Pancreas (tissue), 10 donors: ENCODE measurements at regions not wholly inside any gene's neighbourhood (a gene's known extent, or its start where the extent isn't known, plus 50 kb on each side); places are given as distances from the start of the nearest gene placed in this dataset.

ENCODE experiments used
- ATAC-seq, 4 donors: fragments of 200-7000 bp; cut with Tn5 transposase; one replicate each; pipeline versions ENCODE4 v1.8.0 to v1.9.1; 2020; ENCODE audit warnings: mild to moderate bottlenecking in 4 of 4, moderate library complexity in 4 of 4
- DNase-seq, 6 donors: peaks; one replicate each; pipeline ENCODE4 v3.0.0-alpha.2; 2020
- FAIRE-seq: peaks from 2 replicates; lab custom pipeline; 2012; peaks lifted over from hg19 to GRCh38; lab: Jason Lieb, UNC
- H3K27ac ChIP-seq, 4 donors: fragments of 200-600 bp; sonication (generic); 1 replicate in 3 of 4; 2 replicates in 1 of 4; pipeline versions ENCODE4 v1.5.0 to v1.8.0; 2020
- H3K27me3 ChIP-seq, 4 donors: fragments of 200-600 bp; one replicate each; pipeline ENCODE4 v1.8.0; 2021
- H3K36me3 ChIP-seq, 3 donors: fragments of 200-600 bp; sonication (generic) in 1 of 3; one replicate each; pipeline versions ENCODE4 v1.5.0 to v1.8.0; 2020 to 2021
- H3K4me1 ChIP-seq, 3 donors: fragments of 200-600 bp; one replicate each; pipeline ENCODE4 v1.8.0; 2021
- H3K4me3 ChIP-seq, 4 donors: fragments of 200-600 bp; sonication (generic) in 2 of 4; one replicate each; pipeline versions ENCODE4 v1.5.0 to v1.8.0; 2020 to 2021
- H3K9me3 ChIP-seq, 4 donors: fragments of 200-600 bp; one replicate each; pipeline ENCODE4 v1.8.0; 2021
- CTCF ChIP-seq, 4 donors: fragments of 200-600 bp; sonication (generic) in 3 of 4; IDR thresholded peaks; one replicate each; pipeline versions ENCODE4 v1.5.0 to v1.8.0; 2021; ENCODE audit warnings: antibody characterized with exemption in 4 of 4
- WGBS, 2 donors: extraction: QIAGEN DNeasy Blood & Tissue Kit; methylation state at CpG; one replicate each; pipeline ENCODE4 v1.1.7; 2013; 5-methylcytosine and 5-hydroxymethylcytosine counted together
- intact Hi-C, 3 donors: fragments of 100-400 bp; cut with DNase I; formaldehyde crosslinking; loops; one replicate each; pipeline versions ENCODE4 v1.11.1 to v1.14.2; 2022
- donor health status: healthy with polysubstance abuse.
- donor health status: DM: no; HTN: no; CAD: no; lungs with moderate emphysema.
- donor health status: DM: no; HTN: no; CAD: no.
- donor health status: control.
- donor health status: control.
- donor health status: Bipolar disorder and iron deficiency.
- donor health status: DM: yes; HTN: yes; CAD: no.
- donor health status: DM: no; HTN: no; CAD: no.
- donor health status: DM: no; HTN: no; CAD: no.
- donor health status: DM: yes; HTN: yes; CAD: no.

- intact Hi-C loops: no loop called here
- no peak for DNase-seq
- FAIRE-seq: no peak
Observed at GRCh38 chr16:55179852-55180585, 144.0 kb upstream of the IRX6 start.

GRCh38 chr16:55184052-55184451 is 140.0 kb upstream of the IRX6 start:
- no peak for DNase-seq
- FAIRE-seq: no peak

More at GRCh38 chr16:55179852-55180585, 144.0 kb upstream of the IRX6 start:
- 65 to 74% methylated on average over 15 of the region's 15 CpGs for WGBS, 2 donors
- H3K27ac ChIP-seq: no peak overlapping the region
- H3K4me1 ChIP-seq: no peaks in the 10 kb centered on the region
- ATAC-seq: no peak
- H3K9me3 ChIP-seq: no peaks in the 10 kb centered on the region
- no peaks in the 10 kb centered on the region for H3K36me3 ChIP-seq
- TF ChIP-seq CTCF (IDR thresholded peaks at IDR 0.05): no peak
- no peaks in the 10 kb centered on the region for H3K27me3 ChIP-seq
- no peak overlapping the region for H3K4me3 ChIP-seq

GRCh38 chr16:55184619-55185018 is 139.4 kb upstream of the IRX6 start:
- TF ChIP-seq CTCF (IDR thresholded peaks at IDR 0.05): no peak
- Histone ChIP-seq H3K9me3 (no peaks in the 10 kb centered on the region), H3K27me3 (no peaks in the 10 kb centered on the region), H3K36me3 (no peaks in the 10 kb centered on the region), H3K4me1 (no peaks in the 10 kb centered on the region), H3K4me3 (no peak overlapping the region), H3K27ac (no peak overlapping the region)
- FAIRE-seq: no peak
- intact Hi-C loops: no loop called here
- no peak for DNase-seq
- 19 to 26% methylated on average over 3 of the region's 3 CpGs for WGBS, 2 donors
- no peak for ATAC-seq

More at GRCh38 chr16:55184052-55184451, 140.0 kb upstream of the IRX6 start:
- intact Hi-C loops: no loop called here
- H3K4me1 ChIP-seq: no peaks in the 10 kb centered on the region
- H3K27ac ChIP-seq: no peak overlapping the region
- H3K4me3 ChIP-seq: no peak overlapping the region
- no peak for TF ChIP-seq CTCF (IDR thresholded peaks at IDR 0.05)
- no peak for ATAC-seq
- H3K36me3 ChIP-seq: no peaks in the 10 kb centered on the region
- H3K9me3 ChIP-seq: no peaks in the 10 kb centered on the region
- H3K27me3 ChIP-seq: no peaks in the 10 kb centered on the region

- intact Hi-C loops: no loop called here
- H3K27me3 ChIP-seq: peaks cover 0 to 11% (median 0%) of the 10 kb centered on the region in 4 donors
- ATAC-seq: no peak
- WGBS, 2 donors: 23 to 24% methylated on average over 6 of the region's 6 CpGs
- H3K4me3 ChIP-seq: no peak overlapping the region
- no peaks in the 10 kb centered on the region for H3K4me1 ChIP-seq
- no peak for DNase-seq
- H3K9me3 ChIP-seq: no peaks in the 10 kb centered on the region
- no peak for TF ChIP-seq CTCF (IDR thresholded peaks at IDR 0.05)
- no peak for FAIRE-seq
- H3K36me3 ChIP-seq: no peaks in the 10 kb centered on the region
- H3K27ac ChIP-seq: no peak overlapping the region
Observed at GRCh38 chr16:55189224-55189623, 134.8 kb upstream of the IRX6 start.
